ENCODE measurements at regions not wholly inside any gene's neighbourhood (a gene's known extent, or its start where the extent isn't known, plus 50 kb on each side); places are given as distances from the start of the nearest gene placed in this dataset.
A peak's percentile ranks its signal among the peaks of the same experiment; 100 is the strongest.
"Not testable (repeated sequence)": the region's sequence is repeated elsewhere in the genome, so short reads cannot be mapped to it uniquely, and the experiment has no call there.

DNA sequence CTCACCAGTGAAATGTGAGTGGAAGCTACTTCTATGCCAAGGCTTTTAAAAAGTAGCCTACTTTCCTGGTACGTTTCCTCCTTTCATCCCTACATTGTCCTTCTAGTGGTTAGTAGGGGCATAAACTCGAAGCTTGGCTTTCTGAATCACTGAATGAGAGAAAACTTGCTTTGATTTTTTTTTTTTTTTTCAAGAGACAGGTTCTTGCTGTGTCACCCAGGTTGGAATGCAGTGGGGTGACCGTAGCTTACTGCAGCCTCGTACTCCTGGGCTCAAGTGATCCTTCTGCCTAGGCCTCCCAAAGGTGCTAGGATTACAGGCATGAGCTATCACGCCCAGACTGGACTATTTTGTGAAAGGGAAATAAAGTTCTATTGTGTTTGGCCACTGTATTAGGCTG is 89.1 kb upstream of the IGFBP7 start:
- DNase-seq = no peak

- DNase-seq = no peak
Measured at GRCh38 chr4:57195622-57196021, 85.4 kb upstream of the IGFBP7 start.

GRCh38 chr4:57194068-57194611 is 84.0 kb upstream of the IGFBP7 start:
- DNase-seq = no peak

- DNase-seq = no peak
Measured at GRCh38 chr4:57193209-57193810, 83.1 kb upstream of the IGFBP7 start.

GRCh38 chr4:57191523-57192034 is 81.4 kb upstream of the IGFBP7 start:
- no peak for DNase-seq

GRCh38 chr4:57190601-57191481 is 80.7 kb upstream of the IGFBP7 start:
- peak in 1 of 2 donors; percentile 1 for DNase-seq

DNA sequence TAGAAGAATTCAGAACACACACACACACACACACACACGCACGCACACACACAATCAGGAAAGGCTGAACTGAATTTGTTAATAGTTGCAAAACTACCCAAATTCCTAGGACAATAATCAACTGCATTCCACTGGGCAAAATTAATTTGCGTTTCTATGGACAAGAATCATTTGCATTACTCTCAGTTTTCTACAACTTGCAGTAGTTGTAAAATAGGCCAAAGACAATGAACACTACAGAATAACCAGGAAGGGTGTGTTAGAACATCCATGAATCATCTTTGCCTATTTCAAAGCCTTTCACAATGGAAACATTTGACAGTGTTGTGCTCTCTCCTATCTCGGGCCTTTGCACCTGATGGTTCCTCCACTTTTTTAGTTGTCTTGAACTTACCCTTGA is 77.1 kb upstream of the IGFBP7 start:
- no peak for DNase-seq

DNA sequence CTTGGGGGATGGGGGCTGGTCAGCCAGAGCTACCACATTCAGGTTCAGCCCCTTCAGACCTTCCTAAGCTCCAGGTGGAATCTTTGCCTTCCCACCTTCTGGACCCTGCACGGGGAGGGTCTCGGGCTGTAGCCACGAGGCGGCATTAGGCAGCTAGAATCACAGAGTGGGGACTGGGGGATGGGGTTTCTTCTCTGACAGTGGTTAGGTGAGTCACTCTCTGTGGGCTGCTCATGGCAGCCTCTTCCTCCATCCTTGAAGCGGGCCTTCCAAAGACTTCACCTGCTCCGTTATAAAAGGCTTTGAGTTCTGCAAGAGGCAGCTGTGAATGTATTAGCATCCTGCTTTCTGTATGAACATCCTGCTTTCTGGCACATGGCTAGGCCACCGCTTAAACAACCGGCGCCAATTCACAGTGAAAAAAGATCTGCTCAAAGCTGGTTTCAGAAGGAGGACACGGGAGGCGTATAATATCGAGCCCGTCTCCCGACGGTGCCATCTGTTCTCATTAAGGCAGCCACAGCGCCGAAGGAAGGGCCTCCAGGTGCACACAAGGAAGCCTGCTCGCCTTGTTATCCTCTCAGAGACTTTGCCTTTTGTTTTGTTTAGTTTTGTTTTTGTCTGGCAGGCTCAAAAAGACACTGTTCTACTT is 74.3 kb upstream of the IGFBP7 start:
- no peak for DNase-seq

DNA sequence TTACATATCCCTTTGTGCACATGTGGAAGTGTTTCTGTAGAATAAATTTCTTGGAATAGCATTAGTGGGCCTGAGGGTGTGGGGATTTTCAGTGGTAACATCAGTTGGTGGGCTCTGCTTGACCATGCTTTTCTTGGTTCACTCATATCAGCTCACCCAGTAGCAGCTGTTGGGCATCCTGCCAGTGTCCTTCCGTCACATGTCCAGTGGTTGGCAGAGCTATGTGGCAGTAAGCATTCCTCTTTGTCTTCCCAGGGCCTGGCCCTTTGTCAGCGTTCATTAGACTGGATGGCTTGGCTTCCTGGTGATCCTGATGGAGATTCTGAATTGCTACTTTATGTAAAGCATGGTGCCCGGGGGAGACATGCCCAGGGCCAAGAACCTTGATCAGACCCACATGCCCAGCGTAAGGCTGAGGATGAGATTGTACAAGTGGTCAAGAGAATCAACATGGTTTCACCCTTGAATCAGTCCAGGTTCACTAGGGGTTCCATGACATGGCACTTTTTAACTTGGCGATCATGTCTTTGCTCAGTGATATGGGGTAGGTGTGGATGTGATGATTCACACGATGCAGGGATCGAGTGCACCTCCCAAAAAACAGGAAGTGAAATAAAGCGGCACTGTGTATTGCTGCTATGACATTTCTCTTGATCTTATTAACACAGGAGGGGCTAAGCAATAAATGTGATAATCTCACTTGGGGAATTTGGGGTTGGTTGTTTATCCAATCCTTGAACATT is 72.1 kb upstream of the IGFBP7 start:
- DNase-seq = no peak

- DNase-seq = not testable (repeated sequence)
Measured at GRCh38 chr4:57173136-57173535, 63.0 kb upstream of the IGFBP7 start.

DNA sequence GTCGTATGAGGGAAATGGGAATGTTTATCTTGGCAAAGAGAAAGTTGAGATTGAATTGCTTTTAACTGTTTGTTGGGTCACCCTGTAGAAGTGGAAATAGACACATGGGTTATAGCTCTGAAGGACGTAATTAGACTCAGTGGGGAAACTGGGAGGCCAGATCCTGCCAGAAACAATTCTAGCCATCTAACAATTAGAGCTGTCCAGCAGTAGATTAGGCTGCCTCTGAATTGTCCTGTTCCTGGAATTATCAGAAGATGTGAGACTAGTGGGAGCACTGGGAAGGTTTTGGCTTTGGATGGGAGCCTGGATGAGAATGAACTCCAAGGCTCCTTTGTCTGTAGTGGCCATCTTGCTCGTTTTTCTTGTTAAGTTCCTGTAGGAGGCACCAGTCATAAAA is 61.9 kb upstream of the IGFBP7 start:
- DNase-seq = no peak

DNA sequence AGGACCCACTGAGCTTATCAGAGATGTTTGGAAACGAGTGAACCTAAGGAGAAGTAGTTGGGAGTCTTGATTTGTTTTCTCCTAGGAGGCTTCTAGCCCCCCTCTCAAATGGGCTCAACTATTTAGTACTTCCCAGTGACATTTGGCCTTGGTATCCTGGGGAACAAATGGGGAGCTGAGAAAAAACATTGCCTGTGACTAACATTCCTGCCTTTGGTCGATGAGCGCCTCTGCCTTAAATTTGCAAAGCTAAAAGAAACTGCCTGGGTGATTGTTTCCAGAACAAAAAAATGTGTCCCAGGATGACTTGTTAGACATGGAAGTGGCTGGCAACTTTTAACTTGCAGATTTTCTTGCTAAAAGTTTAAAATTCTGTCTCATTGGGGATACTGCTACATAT is 58.8 kb upstream of the IGFBP7 start:
- DNase-seq = no peak

GRCh38 chr4:57163530-57164459 is 53.6 kb upstream of the IGFBP7 start:
- DNase-seq = peak; percentile 61 to 66

GRCh38 chr4:57162499-57163019 is 52.4 kb upstream of the IGFBP7 start:
- DNase-seq = no peak

Data from bone marrow (tissue), 2 donors.